ENCODE measurements at regions not wholly inside any gene's neighbourhood (a gene's known extent, or its start where the extent isn't known, plus 50 kb on each side); places are given as distances from the start of the nearest gene placed in this dataset.

DNA sequence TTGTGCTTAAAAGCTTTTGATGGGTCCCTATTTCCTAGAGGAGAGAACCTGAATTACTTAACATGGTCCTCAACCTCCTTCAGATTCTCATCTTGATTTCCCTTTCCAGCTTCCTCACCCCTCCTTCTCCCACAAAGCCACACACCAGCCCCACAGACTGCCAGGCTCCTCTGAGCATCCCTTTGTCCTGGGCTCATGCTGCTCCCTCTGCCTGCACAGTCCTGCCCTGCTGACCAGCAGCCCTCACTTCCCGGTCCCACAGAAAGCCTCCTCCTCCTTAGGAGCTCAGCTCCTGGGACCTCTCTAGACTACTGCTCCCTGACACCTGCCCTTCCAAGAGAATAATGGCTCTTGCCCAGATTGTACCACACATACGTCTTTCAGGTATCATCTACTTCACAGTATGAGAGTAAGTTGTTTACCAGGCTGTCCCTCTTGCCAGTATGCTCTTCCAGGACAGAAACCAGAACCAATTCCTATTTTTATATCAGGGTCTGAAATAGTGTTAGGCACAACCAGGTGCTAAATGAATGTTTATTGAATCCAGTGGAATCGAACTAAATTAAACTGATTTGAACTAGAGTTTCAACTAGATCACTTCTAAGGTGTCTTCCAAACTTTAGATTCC, 373.4 kb downstream of the LMX1A start:
- Histone ChIP-seq H3K9me3 (ENCODE audit: control insufficient read depth, low read length) (no peaks in the 10 kb centered on the region), H3K27me3 (ENCODE audit: control insufficient read depth in 1 of 2, insufficient read depth in 2 of 2, low read length in 1 of 2) (no peaks in the 10 kb centered on the region), H3K36me3 (ENCODE audit: control insufficient read depth in 1 of 2, insufficient read depth in 2 of 2, low read length in 1 of 2) (no peaks in the 10 kb centered on the region), H3K27ac (ENCODE audit: low read depth in 1 of 2, low read length in 2 of 2) (no peak overlapping the region), H3K4me1 (ENCODE audit: control insufficient read depth in 1 of 2, insufficient read depth in 2 of 2, low read length in 2 of 2) (no peaks in the 10 kb centered on the region), H3K4me3 (ENCODE audit: low read length in 2 of 2) (no peak overlapping the region)
- ATAC-seq (ENCODE audit: low FRiP score) (no peak), DNase-seq (no peak)
- 46 to 49% methylated on average over 3 of the region's 3 CpGs for WGBS, 2 donors
- intact Hi-C loops (cut with DNase I) = no loop called here

GRCh38 chr1:164982545-164982944, 374.0 kb downstream of the LMX1A start:
- Histone ChIP-seq H3K4me3 (ENCODE audit: low read length in 2 of 2) (no peak overlapping the region), H3K27ac (ENCODE audit: low read depth in 1 of 2, low read length in 2 of 2) (no peak overlapping the region), H3K27me3 (ENCODE audit: control insufficient read depth in 1 of 2, insufficient read depth in 2 of 2, low read length in 1 of 2) (no peaks in the 10 kb centered on the region), H3K36me3 (ENCODE audit: control insufficient read depth in 1 of 2, insufficient read depth in 2 of 2, low read length in 1 of 2) (no peaks in the 10 kb centered on the region), H3K9me3 (ENCODE audit: control insufficient read depth, low read length) (no peaks in the 10 kb centered on the region), H3K4me1 (ENCODE audit: control insufficient read depth in 1 of 2, insufficient read depth in 2 of 2, low read length in 2 of 2) (no peaks in the 10 kb centered on the region)
- 5 to 10% methylated on average over 1 of the region's 1 CpG for WGBS, 2 donors
- DNase-seq (no peak), ATAC-seq (ENCODE audit: low FRiP score) (no peak)
- intact Hi-C loops (cut with DNase I) = no loop called here

DNA sequence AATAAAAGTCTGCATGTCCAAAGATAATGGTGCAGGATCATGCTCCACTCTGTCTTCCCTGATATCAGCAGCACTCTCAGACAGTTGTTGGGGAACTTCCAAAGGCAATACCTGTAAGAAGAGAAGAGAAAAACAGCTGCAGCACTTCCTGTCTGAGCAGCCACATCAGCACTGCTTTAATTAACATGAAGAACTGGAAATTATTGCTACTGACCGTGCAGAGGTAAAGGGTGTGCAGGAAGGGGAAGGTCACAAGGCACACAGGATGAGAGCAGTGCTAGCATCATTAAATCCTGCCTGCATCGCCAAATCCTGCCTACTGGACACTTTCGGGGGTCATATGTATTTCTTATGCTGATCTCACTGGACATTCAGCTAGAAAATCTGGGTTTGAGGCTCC, 379.0 kb downstream of the LMX1A start:
- H3K4me1 ChIP-seq (ENCODE audit: control insufficient read depth in 1 of 2, insufficient read depth in 2 of 2, low read length in 2 of 2) = no peaks in the 10 kb centered on the region
- DNase-seq (no peak), ATAC-seq (ENCODE audit: low FRiP score) (no peak)
- H3K4me3 ChIP-seq (ENCODE audit: low read length in 2 of 2) = no peak overlapping the region
- 69 to 77% methylated on average over 3 of the region's 3 CpGs for WGBS, 2 donors
- H3K9me3 ChIP-seq (ENCODE audit: control insufficient read depth, low read length) = peaks cover 2% of the 10 kb centered on the region
- H3K27me3 ChIP-seq (ENCODE audit: control insufficient read depth in 1 of 2, insufficient read depth in 2 of 2, low read length in 1 of 2) = no peaks in the 10 kb centered on the region
- intact Hi-C loops (cut with DNase I) = no loop called here
- H3K36me3 ChIP-seq (ENCODE audit: control insufficient read depth in 1 of 2, insufficient read depth in 2 of 2, low read length in 1 of 2) = no peaks in the 10 kb centered on the region
- H3K27ac ChIP-seq (ENCODE audit: low read depth in 1 of 2, low read length in 2 of 2) = no peak overlapping the region

DNA sequence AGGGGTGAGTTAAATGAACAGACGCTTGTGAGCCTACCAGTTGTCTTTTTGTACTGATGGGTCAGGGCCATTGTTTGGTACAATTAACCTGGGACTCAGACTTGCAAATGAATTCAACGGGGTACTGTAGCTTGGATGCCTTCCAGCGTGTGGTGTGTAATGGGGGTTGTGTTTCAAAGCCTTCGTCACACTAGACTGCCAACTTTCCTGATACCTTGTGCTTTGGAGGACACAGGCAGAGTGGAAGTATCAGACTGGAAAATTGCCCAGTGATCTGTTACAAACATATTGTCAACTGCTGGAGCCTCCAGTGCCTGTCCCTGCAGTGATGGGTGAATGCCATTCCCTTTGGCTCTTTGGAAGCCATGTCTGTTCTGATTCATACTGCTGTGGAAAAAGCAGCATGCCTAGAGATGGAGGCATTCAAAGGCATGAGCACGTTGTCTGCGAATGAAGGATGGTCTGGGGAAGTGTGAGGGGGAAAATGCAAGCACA, 384.5 kb downstream of the LMX1A start:
- no peak for DNase-seq
- no peak for ATAC-seq (ENCODE audit: low FRiP score)
- Histone ChIP-seq H3K4me1 (ENCODE audit: control insufficient read depth in 1 of 2, insufficient read depth in 2 of 2, low read length in 2 of 2) (no peaks in the 10 kb centered on the region), H3K4me3 (ENCODE audit: low read length in 2 of 2) (no peak overlapping the region), H3K27me3 (ENCODE audit: control insufficient read depth in 1 of 2, insufficient read depth in 2 of 2, low read length in 1 of 2) (no peaks in the 10 kb centered on the region), H3K36me3 (ENCODE audit: control insufficient read depth in 1 of 2, insufficient read depth in 2 of 2, low read length in 1 of 2) (no peaks in the 10 kb centered on the region), H3K27ac (ENCODE audit: low read depth in 1 of 2, low read length in 2 of 2) (no peak overlapping the region), H3K9me3 (ENCODE audit: control insufficient read depth, low read length) (peaks cover 6% of the 10 kb centered on the region)
- intact Hi-C loops (cut with DNase I) = no loop called here
- WGBS, 2 donors = 75 to 79% methylated on average over 6 of the region's 6 CpGs

DNA sequence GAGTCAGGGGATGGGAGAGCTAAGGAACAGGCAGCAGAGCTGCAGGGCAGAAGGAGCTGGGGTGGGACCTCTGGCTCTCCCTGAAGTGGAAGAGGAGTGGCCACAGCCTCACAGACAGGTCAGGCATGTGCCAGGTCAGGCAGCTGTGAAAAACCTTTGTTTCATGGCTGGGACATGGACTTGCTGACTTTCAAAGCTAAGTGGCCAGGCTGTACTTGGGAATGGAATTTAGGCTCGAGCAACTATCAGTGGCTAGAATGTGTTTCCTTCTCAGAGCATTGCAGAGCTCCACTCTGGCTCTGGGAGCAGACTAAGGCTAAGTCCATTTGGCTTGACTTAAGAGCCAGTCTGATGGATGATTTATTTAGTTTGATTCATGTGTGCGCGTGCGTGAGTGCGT, 385.1 kb downstream of the LMX1A start:
- 81 to 86% methylated on average over 5 of the region's 5 CpGs for WGBS, 2 donors
- intact Hi-C loops (cut with DNase I) = no loop called here
- Histone ChIP-seq H3K36me3 (ENCODE audit: control insufficient read depth in 1 of 2, insufficient read depth in 2 of 2, low read length in 1 of 2) (no peaks in the 10 kb centered on the region), H3K4me1 (ENCODE audit: control insufficient read depth in 1 of 2, insufficient read depth in 2 of 2, low read length in 2 of 2) (no peaks in the 10 kb centered on the region), H3K9me3 (ENCODE audit: control insufficient read depth, low read length) (peaks cover 6% of the 10 kb centered on the region), H3K27me3 (ENCODE audit: control insufficient read depth in 1 of 2, insufficient read depth in 2 of 2, low read length in 1 of 2) (no peaks in the 10 kb centered on the region), H3K4me3 (ENCODE audit: low read length in 2 of 2) (no peak overlapping the region), H3K27ac (ENCODE audit: low read depth in 1 of 2, low read length in 2 of 2) (no peak overlapping the region)
- no peak for DNase-seq
- ATAC-seq (ENCODE audit: low FRiP score) = no peak

GRCh38 chr1:164969253-164969652, 387.3 kb downstream of the LMX1A start:
- Histone ChIP-seq H3K27me3 (ENCODE audit: control insufficient read depth in 1 of 2, insufficient read depth in 2 of 2, low read length in 1 of 2) (peaks cover 0 to 2% of the 10 kb centered on the region in 2 donors), H3K27ac (ENCODE audit: low read depth in 1 of 2, low read length in 2 of 2) (no peak overlapping the region), H3K36me3 (ENCODE audit: control insufficient read depth in 1 of 2, insufficient read depth in 2 of 2, low read length in 1 of 2) (no peaks in the 10 kb centered on the region), H3K4me3 (ENCODE audit: low read length in 2 of 2) (no peak overlapping the region), H3K4me1 (ENCODE audit: control insufficient read depth in 1 of 2, insufficient read depth in 2 of 2, low read length in 2 of 2) (no peaks in the 10 kb centered on the region), H3K9me3 (ENCODE audit: control insufficient read depth, low read length) (peaks cover 4% of the 10 kb centered on the region)
- ATAC-seq (ENCODE audit: low FRiP score) = no peak
- WGBS, 2 donors = 49 to 62% methylated on average over 2 of the region's 2 CpGs
- intact Hi-C loops (cut with DNase I) = no loop called here
- no peak for DNase-seq

DNA sequence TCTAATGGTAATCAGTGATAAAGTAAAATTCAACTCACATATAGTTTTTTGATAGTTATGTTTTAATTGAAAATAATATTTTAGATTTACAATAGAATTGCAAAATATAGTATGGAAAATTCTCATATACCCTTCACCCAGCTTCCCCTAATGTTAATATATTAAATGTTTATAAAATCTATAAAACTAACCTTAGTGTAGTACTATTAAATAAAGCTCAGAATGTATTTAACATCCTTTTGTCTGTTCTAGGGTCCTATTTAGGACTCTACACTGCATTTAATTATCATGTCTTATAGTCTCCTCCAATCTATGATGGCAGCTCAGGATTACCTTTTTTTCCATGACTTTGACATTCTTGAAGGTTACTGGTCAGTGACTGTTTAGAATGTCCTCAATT, 389.2 kb downstream of the LMX1A start:
- intact Hi-C loops (cut with DNase I) = no loop called here
- peaks cover 4% of the 10 kb centered on the region for H3K9me3 ChIP-seq (ENCODE audit: control insufficient read depth, low read length)
- DNase-seq (no peak), ATAC-seq (ENCODE audit: low FRiP score) (no peak)
- H3K36me3 ChIP-seq (ENCODE audit: control insufficient read depth in 1 of 2, insufficient read depth in 2 of 2, low read length in 1 of 2) = no peaks in the 10 kb centered on the region
- peaks cover 0 to 2% of the 10 kb centered on the region in 2 donors for H3K27me3 ChIP-seq (ENCODE audit: control insufficient read depth in 1 of 2, insufficient read depth in 2 of 2, low read length in 1 of 2)
- no peak overlapping the region for H3K4me3 ChIP-seq (ENCODE audit: low read length in 2 of 2)
- no peaks in the 10 kb centered on the region for H3K4me1 ChIP-seq (ENCODE audit: control insufficient read depth in 1 of 2, insufficient read depth in 2 of 2, low read length in 2 of 2)
- H3K27ac ChIP-seq (ENCODE audit: low read depth in 1 of 2, low read length in 2 of 2) = no peak overlapping the region

GRCh38 chr1:164961715-164962114, 394.8 kb downstream of the LMX1A start:
- Histone ChIP-seq H3K27me3 (ENCODE audit: control insufficient read depth in 1 of 2, insufficient read depth in 2 of 2, low read length in 1 of 2) (peaks cover 0 to 2% of the 10 kb centered on the region in 2 donors), H3K36me3 (ENCODE audit: control insufficient read depth in 1 of 2, insufficient read depth in 2 of 2, low read length in 1 of 2) (no peaks in the 10 kb centered on the region), H3K9me3 (ENCODE audit: control insufficient read depth, low read length) (no peaks in the 10 kb centered on the region), H3K4me3 (ENCODE audit: low read length in 2 of 2) (no peak overlapping the region), H3K27ac (ENCODE audit: low read depth in 1 of 2, low read length in 2 of 2) (no peak overlapping the region), H3K4me1 (ENCODE audit: control insufficient read depth in 1 of 2, insufficient read depth in 2 of 2, low read length in 2 of 2) (no peaks in the 10 kb centered on the region)
- DNase-seq (no peak), ATAC-seq (ENCODE audit: low FRiP score) (no peak)
- intact Hi-C loops (cut with DNase I) = no loop called here
- 67 to 70% methylated on average over 2 of the region's 2 CpGs for WGBS, 2 donors

- ATAC-seq (ENCODE audit: low FRiP score) (no peak), DNase-seq (no peak)
- 75 to 80% methylated on average over 6 of the region's 6 CpGs for WGBS, 2 donors
- Histone ChIP-seq H3K4me3 (ENCODE audit: low read length in 2 of 2) (no peak overlapping the region), H3K4me1 (ENCODE audit: control insufficient read depth in 1 of 2, insufficient read depth in 2 of 2, low read length in 2 of 2) (no peaks in the 10 kb centered on the region), H3K9me3 (ENCODE audit: control insufficient read depth, low read length) (no peaks in the 10 kb centered on the region), H3K27me3 (ENCODE audit: control insufficient read depth in 1 of 2, insufficient read depth in 2 of 2, low read length in 1 of 2) (no peaks in the 10 kb centered on the region), H3K36me3 (ENCODE audit: control insufficient read depth in 1 of 2, insufficient read depth in 2 of 2, low read length in 1 of 2) (no peaks in the 10 kb centered on the region), H3K27ac (ENCODE audit: low read depth in 1 of 2, low read length in 2 of 2) (no peak overlapping the region)
- intact Hi-C loops (cut with DNase I) = no loop called here
Observed at GRCh38 chr1:164958982-164959768, 397.3 kb downstream of the LMX1A start.

Data from aorta (tissue), 5 donors.